Midbrain (tissue), 1 donor: ENCODE measurements at regions not wholly inside any gene's neighbourhood (a gene's known extent, or its start where the extent isn't known, plus 50 kb on each side); places are given as distances from the start of the nearest gene placed in this dataset.

Experiments used
- DNase-seq: peaks from one replicate; lab custom pipeline; 2025; lab: John Stamatoyannopoulos, UW

DNA sequence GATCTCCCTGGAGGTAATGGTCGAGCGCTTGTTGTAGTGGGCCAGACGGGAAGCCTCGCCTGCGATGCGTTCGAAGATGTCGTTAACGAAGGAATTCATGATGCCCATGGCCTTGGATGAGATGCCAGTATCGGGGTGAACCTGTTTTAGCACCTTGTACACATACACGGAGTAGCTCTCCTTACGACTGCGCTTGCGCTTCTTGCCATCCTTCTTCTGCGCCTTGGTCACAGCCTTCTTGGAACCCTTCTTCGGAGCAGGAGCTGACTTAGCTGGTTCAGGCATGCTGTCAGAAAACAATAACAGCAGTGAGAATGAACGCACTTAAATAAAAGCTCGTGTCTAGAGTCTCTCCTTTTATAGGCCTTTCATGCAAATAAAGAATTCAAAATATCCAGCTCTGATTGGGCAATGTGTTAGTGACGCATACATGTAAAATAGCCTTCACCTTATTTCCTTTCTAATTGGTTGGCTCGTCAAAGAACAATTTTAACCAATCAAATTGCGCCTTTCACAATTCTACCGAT is 129.2 kb downstream of the HFE start:
- DNase-seq, result peak; percentile 95

- peak; percentile 77 for DNase-seq
Measured at GRCh38 chr6:26216886-26217713, 129.9 kb downstream of the HFE start.

DNA sequence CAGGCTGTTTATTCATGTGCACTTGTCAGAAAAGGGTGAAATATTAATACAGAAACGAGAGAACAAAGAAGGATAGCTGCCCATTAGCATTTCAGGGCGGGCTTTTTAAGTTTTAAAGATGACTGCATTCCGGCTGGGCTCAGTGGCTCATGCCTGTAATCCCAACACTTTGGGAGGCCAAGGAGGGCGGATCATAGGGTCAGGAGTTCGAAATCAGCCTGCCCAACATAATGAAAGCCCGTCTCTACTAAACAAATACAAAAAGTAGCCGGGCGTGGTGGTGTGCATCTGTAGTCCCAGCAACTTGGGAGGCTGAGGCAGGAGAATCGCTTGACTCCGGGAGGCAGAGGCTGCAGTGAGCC is 130.5 kb downstream of the HFE start:
- DNase-seq, result no peak

DNA sequence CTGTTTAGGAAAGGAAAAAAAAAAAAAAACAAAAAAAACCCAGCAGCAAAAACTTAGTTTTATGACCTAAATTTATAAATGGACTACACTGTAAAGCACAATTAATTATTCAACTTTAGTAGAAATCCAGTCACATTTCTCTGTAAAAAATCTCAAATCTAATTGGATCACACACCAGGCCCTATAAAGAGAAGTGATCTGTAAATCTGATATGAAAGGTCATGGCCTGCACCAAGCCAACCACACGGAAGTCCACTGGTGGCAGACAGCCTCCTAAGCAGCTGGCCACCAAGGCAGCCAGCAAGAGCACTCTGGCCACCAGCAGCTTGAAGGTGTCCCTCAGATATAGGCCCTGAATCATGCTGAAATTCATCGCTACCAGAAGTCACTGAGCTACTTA is 131.6 kb downstream of the HFE start:
- no peak for DNase-seq

DNA sequence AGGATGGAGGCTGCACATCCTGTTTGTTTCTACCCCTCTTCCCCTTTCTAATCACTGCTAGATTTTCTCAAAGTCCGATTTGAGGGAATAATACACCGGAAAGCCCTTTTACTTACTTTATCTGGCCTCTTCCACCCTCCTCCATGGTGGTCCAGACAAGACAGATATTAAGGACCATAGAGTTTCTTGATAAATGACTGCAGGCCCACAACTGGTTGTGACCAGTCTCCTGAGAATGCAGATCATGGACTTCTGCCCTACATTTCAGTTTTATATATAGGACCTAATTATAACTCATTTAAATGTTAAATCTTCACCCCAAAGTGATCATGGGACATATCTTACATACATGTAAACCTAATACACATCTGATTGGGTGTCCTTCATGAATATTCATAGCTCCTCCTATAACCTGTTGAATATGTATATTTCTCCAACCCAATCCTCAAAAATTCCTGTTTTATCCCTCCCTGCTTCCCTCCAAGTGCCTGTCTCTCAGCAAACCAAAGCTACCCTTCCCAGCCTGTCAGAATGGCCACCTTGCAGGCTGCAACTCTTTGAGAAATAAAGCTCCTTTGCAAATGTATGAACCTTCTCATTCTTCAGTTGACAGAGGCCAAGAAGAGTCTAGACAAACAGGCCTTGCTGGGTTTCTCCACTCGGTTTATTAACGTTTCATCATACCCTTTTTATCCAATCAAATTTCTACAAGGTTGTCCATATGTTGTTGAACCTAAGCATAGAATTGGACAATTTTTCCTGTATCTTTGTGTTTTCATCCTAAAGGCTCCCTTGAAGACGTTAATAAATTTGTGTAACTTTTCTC is 133.1 kb downstream of the HFE start:
- no peak for DNase-seq

- no peak for DNase-seq
Measured at GRCh38 chr6:26221186-26221585, 134.0 kb downstream of the HFE start.

DNA sequence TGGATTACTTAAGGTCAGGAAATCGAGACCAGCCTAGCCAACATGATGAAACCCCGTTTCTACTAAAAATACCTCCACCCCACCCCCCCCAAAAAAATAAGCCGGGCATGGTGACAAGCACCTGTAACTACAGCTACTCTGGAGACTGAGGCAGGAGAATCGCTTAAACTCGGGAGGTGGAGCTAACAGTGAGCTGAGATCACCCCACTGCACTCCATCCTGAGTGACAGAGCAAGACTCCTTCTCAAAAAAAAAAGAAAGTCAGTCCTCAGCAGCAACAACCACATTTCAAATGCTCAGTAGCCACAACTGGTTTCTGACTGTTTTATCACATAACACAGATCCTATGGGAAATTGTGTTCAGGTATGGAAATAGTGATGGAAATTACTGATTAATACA is 135.3 kb downstream of the HFE start:
- no peak for DNase-seq

DNA sequence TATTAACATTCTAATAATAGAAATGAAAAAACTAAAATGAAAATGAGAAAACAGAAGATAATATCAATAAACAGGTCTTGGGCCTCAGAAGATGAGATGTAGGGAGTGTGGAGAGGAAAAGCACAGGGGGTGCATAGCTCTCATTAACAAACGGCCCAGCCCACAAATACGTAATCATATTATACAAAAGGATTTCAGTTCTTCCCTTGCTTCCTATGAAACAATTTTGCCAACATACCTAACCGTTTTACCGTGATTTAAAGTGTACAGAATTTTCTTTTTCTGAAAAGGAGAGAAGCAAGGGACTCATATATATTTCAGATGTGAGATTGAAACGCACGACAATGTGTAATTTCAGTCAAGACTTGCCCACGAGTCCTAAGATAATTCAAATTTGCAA is 136.0 kb downstream of the HFE start:
- DNase-seq, result peak; percentile 37

DNA sequence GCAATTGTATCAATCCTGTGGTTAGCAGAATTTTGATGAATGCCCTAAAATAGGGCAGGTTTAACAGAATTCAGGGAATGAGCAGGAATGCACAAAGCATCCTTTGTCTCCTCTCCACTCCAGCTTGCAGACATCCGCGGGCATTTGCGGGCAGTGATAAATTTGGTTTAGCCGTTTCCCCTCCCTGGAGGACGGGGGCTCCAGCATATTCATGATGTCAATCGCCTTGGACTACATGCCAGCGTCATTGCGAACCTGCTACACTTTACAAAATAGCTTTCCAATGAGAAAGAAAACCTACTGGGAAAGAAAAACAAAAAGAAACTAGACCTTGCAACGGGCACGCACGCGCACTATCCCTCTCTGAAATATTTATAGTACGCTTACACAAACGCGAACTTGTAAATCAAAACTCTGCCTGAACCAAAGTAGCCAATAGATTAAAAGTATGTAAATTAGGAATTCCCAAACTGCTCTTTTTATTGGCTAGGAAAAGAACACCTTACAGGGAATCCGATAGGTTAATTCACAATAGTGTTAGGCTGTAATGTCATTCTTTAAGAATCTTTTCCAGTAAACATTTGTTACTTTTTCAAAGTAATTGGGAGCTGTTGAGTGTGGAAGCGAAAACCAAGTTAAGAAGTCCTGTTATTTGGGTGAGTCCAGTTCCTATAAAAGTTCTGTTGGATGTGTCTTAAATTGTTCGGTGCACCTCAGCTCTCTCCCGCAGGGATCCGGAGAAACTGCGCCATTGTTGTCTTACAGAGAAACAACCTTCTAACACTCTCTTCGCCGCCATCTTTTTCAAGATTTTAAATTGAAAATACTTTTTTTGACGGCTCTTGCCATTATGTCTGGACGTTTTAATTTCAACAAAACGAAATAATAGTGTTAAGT is 136.7 kb downstream of the HFE start:
- peak; percentile 70 for DNase-seq

- no peak for DNase-seq
Measured at GRCh38 chr6:26224547-26224912, 137.3 kb downstream of the HFE start.

DNA sequence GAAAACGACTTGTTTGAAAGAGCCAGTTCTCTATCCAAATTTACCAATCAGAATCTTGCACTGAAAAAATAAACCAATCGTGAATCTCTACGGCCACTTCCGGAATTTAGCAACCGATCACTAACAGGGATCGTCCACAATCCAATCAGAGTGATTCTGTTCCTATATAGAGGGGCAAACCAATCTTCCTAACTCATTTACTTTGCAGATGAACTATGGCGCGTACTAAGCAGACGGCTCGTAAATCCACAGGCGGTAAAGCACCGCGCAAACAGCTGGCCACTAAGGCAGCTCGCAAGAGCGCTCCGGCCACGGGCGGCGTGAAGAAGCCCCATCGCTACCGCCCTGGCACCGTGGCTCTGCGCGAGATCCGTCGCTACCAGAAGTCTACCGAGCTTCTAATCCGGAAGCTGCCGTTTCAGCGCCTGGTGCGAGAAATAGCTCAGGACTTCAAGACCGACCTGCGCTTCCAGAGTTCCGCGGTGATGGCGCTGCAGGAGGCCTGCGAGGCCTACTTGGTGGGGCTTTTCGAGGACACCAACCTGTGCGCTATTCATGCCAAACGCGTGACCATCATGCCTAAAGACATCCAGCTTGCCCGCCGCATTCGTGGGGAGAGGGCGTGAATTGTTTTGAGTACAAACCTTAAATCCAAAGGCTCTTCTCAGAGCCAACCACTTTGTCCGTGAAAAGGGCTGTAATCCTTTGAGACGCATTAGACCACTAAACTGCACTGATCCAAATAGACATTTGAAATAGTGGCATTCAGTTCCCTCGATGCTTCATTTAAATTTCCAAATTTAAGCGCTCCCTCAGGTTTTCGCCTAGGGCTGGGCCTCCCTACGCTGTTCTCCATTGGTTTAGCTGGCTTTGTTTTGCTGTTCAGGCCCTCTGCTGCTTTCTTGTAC is 138.0 kb downstream of the HFE start:
- peak; percentile 46 for DNase-seq

DNA sequence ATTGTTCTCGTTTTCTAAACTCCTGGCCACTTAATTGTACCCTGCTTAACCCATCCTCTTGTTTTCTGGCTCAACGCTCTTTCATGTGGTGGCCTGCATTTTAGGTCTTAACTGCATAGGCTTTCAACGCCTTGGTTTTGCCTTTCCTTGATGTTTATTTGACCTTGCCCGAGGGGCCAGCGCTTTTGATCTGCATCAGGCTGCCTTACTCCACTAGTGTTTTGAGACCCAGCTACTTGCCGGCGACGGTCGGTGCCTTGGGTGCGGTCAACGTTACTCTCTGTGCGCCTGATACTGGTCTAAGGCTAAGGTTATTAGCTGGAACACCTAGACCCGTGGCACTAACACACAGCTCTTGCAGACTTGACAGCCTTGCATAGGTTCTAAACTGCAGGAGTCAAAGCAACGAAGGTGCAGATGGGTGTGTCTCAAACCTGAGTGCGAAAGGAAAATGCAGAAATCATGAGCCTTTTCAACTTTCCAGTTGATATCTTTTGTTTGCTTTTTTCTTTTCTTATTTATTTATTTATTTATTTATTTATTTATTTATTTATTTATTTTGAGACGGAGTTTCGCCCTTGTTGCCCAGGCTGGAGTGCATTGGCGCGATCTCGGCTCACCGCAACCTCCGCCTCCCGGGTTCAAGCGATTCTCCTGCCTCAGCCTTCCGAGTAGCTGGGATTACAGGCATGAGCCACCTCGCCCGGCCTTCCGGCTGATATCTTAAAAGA is 138.8 kb downstream of the HFE start:
- no peak for DNase-seq

DNA sequence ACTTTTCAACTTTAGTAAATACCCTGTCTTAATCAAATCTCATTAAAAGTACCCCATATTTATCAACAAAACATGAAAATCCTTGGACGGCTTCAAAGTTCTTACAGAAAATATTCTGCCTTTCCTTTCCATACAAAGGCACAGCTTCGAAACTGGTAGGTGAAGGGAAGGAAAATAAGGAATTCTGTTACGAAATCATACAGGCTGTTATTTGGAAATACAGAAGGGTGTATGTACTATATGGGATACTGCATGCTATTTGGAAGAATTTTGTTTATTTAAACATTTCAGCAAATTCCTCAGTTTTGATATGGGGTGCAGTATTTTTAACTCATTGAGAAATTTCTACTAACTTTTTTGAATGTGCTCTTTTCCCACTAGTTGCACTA is 138.4 kb upstream of the BTN3A2 start:
- no peak for DNase-seq

- DNase-seq, result no peak
Measured at GRCh38 chr6:26230351-26230750, 134.6 kb upstream of the BTN3A2 start.

DNA sequence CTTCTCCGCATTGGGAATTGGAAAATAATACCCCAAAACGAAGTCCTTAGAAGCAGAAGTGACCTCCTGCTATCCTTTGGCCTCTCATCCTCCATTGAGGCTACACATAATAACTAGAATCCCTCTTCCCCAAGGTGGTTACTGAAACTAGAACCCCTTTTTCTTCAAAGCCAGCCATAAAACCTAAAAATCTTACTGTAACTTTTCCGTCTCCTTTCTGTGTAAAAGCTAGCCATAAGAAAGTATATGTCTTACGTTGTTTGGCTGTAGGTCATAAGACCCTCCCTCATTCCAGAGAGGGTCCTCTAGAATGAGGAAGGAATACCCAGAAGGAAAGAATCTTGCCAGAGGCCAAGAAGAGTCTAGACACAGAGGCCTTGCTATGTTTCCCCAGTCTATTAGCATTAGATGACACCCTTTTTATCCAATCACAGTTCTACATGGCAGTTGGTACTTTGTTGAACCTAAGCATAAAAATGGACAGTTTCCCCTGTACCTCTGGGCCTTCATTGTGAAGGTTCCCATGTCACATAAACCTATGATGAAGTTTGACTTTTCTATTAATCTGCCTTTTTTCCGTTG is 133.9 kb upstream of the BTN3A2 start:
- DNase-seq, result no peak

DNA sequence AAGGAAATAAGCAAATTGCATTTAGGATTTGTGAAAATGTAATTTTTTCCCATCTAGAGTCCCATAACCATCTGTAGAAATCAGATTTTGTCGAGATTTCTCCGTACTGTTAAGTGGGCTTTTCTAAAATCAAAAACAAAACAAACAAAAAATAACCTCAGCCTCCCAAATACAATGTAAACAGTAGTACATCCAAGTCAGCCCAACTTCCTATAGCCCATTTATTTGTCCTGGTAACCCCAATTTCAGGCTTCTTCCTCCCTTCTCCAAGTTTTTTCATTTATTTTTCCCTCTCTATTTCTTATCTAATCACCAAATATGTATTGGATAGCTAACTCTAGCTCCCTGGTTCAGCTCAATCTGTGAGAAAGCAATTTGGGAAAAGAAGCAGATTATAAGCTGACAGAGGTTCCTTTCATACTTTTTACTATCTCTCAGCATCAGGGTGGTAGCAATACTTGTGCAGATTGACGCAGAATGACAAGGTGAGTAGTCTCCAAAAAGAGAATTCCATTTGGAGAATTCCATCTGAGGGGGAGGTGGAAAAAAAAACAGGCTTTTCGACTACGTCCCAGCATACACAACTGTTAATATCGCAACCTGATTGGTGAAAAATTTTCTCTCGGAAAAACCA is 132.6 kb upstream of the BTN3A2 start:
- DNase-seq, result no peak

GRCh38 chr6:26232940-26233648 is 131.9 kb upstream of the BTN3A2 start:
- no peak for DNase-seq

- DNase-seq, result peak; percentile 8
Measured at GRCh38 chr6:26233649-26234420, 131.2 kb upstream of the BTN3A2 start.
